ENCODE measurements at regions not wholly inside any gene's neighbourhood (a gene's known extent, or its start where the extent isn't known, plus 50 kb on each side); places are given as distances from the start of the nearest gene placed in this dataset.

GRCh38 chr14:76313852-76314251 lies 62.1 kb upstream of the ESRRB start:
- H3K4me2 ChIP-seq (ENCODE audit: low read length, poor library complexity, severe bottlenecking), result no peak overlapping the region
- no peaks in the 10 kb centered on the region for H3K4me1 ChIP-seq (ENCODE audit: control insufficient read depth, insufficient read depth, low read depth, low read length)
- H3K27ac ChIP-seq (ENCODE audit: low read length, poor library complexity, severe bottlenecking), result no peak overlapping the region
- H3K23ac ChIP-seq (ENCODE audit: low read length in 2 of 2), result no peak overlapping the region
- H3K4ac ChIP-seq (ENCODE audit: low read depth in 1 of 2, low read length in 2 of 2), result no peak overlapping the region
- no peak overlapping the region for H3K14ac ChIP-seq (ENCODE audit: low read length in 2 of 2)
- 16% methylated on average over 3 of the region's 3 CpGs for WGBS
- H3K27me3 ChIP-seq (ENCODE audit: control insufficient read depth in 1 of 2, insufficient read depth in 1 of 2, low read length in 2 of 2), result peaks cover 27 to 86% of the 10 kb centered on the region in 2 experiments
- no peak overlapping the region for H2BK12ac ChIP-seq (ENCODE audit: low read length in 2 of 2)
- no peak overlapping the region for H3K4me3 ChIP-seq (ENCODE audit: insufficient read depth in 1 of 2, low read depth in 1 of 2, low read length in 2 of 2)
- H4K91ac ChIP-seq (ENCODE audit: low read length), result no peak overlapping the region
- H2BK5ac ChIP-seq (ENCODE audit: low read depth, low read length, poor library complexity, severe bottlenecking), result no peak overlapping the region
- H3K18ac ChIP-seq (ENCODE audit: low read depth in 1 of 2, low read length in 2 of 2), result no peak overlapping the region
- H4K8ac ChIP-seq (ENCODE audit: low read length), result no peak overlapping the region
- DNase-seq, result no peak
- no peaks in the 10 kb centered on the region for H3K79me1 ChIP-seq (replicated peaks; ENCODE audit: low read length, poor library complexity, severe bottlenecking)
- no peaks in the 10 kb centered on the region for H3K36me3 ChIP-seq (ENCODE audit: control insufficient read depth in 1 of 2, insufficient read depth in 2 of 2, low read depth in 1 of 2, low read length in 2 of 2)
- H3K9ac ChIP-seq (ENCODE audit: low read length), result no peak overlapping the region
- H2BK15ac ChIP-seq (ENCODE audit: low read depth, poor library complexity, severe bottlenecking), result no peak overlapping the region
- H2BK120ac ChIP-seq (ENCODE audit: low read depth, low read length), result no peak overlapping the region
- no peak overlapping the region for H2AFZ ChIP-seq (ENCODE audit: low read depth, low read length)
- H2AK5ac ChIP-seq (ENCODE audit: low read length, severe bottlenecking), result no peak overlapping the region
- H3K9me3 ChIP-seq (ENCODE audit: control insufficient read depth, low read length), result no peaks in the 10 kb centered on the region

DNA sequence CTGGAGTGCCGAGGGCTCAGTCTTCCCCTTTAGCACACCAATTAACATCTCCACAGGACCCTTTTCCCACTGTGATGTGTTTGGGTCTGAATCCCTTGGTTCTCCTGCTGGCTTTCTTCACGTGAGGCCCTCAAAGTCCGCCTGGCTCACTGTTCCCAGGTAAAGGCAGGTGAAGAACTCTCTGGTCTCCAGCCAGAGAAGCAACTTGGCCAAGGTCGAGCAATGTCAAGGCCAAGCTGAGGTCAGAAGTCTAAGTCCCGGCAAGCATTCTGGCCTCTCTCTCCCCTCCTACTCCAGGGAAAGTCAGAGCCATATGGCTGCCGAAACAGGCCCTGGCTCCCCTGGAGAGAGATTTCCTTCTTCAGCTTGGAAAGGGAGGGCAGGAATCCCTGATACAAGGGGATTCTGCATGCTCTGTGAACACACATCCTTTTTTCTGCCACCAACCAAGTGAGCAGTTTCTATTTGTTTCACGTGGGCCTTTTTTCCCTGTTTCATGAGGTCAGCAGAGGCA lies 61.4 kb upstream of the ESRRB start:
- Histone ChIP-seq H3K14ac (ENCODE audit: low read length in 2 of 2) (no peak overlapping the region), H3K4ac (ENCODE audit: low read depth in 1 of 2, low read length in 2 of 2) (no peak overlapping the region), H2BK15ac (ENCODE audit: low read depth, poor library complexity, severe bottlenecking) (no peak overlapping the region), H3K23ac (ENCODE audit: low read length in 2 of 2) (no peak overlapping the region), H3K27me3 (ENCODE audit: control insufficient read depth in 1 of 2, insufficient read depth in 1 of 2, low read length in 2 of 2) (peaks cover 25 to 86% of the 10 kb centered on the region in 2 experiments), H3K79me1 (replicated peaks; ENCODE audit: low read length, poor library complexity, severe bottlenecking) (no peaks in the 10 kb centered on the region), H2BK120ac (ENCODE audit: low read depth, low read length) (no peak overlapping the region), H3K4me1 (ENCODE audit: control insufficient read depth, insufficient read depth, low read depth, low read length) (no peaks in the 10 kb centered on the region), H3K36me3 (ENCODE audit: control insufficient read depth in 1 of 2, insufficient read depth in 2 of 2, low read depth in 1 of 2, low read length in 2 of 2) (no peaks in the 10 kb centered on the region), H3K4me2 (ENCODE audit: low read length, poor library complexity, severe bottlenecking) (no peak overlapping the region), H4K91ac (ENCODE audit: low read length) (no peak overlapping the region), H3K4me3 (ENCODE audit: insufficient read depth in 1 of 2, low read depth in 1 of 2, low read length in 2 of 2) (no peak overlapping the region), H2AFZ (ENCODE audit: low read depth, low read length) (no peak overlapping the region), H3K27ac (ENCODE audit: low read length, poor library complexity, severe bottlenecking) (no peak overlapping the region), H4K8ac (ENCODE audit: low read length) (no peak overlapping the region), H2AK5ac (ENCODE audit: low read length, severe bottlenecking) (no peak overlapping the region), H3K9me3 (ENCODE audit: control insufficient read depth, low read length) (no peaks in the 10 kb centered on the region), H2BK5ac (ENCODE audit: low read depth, low read length, poor library complexity, severe bottlenecking) (no peak overlapping the region), H3K9ac (ENCODE audit: low read length) (no peak overlapping the region), H2BK12ac (ENCODE audit: low read length in 2 of 2) (no peak overlapping the region), H3K18ac (ENCODE audit: low read depth in 1 of 2, low read length in 2 of 2) (no peak overlapping the region)
- 34% methylated on average over 6 of the region's 7 CpGs for WGBS
- no peak for DNase-seq

GRCh38 chr14:76320486-76320885 lies 55.5 kb upstream of the ESRRB start:
- H4K8ac ChIP-seq (ENCODE audit: low read length), result no peak overlapping the region
- 85% methylated on average over 5 of the region's 5 CpGs for WGBS
- H3K79me1 ChIP-seq (replicated peaks; ENCODE audit: low read length, poor library complexity, severe bottlenecking), result no peaks in the 10 kb centered on the region
- no peak overlapping the region for H2BK120ac ChIP-seq (ENCODE audit: low read depth, low read length)
- no peak overlapping the region for H4K91ac ChIP-seq (ENCODE audit: low read length)
- H3K14ac ChIP-seq (ENCODE audit: low read length in 2 of 2), result no peak overlapping the region
- H3K9me3 ChIP-seq (ENCODE audit: control insufficient read depth, low read length), result no peaks in the 10 kb centered on the region
- no peak overlapping the region for H2BK5ac ChIP-seq (ENCODE audit: low read depth, low read length, poor library complexity, severe bottlenecking)
- H3K36me3 ChIP-seq (ENCODE audit: control insufficient read depth in 1 of 2, insufficient read depth in 2 of 2, low read depth in 1 of 2, low read length in 2 of 2), result no peaks in the 10 kb centered on the region
- no peak overlapping the region for H3K4me3 ChIP-seq (ENCODE audit: insufficient read depth in 1 of 2, low read depth in 1 of 2, low read length in 2 of 2)
- H2AFZ ChIP-seq (ENCODE audit: low read depth, low read length), result no peak overlapping the region
- no peak overlapping the region for H3K4ac ChIP-seq (ENCODE audit: low read depth in 1 of 2, low read length in 2 of 2)
- H3K23ac ChIP-seq (ENCODE audit: low read length in 2 of 2), result no peak overlapping the region
- no peak overlapping the region for H2BK12ac ChIP-seq (ENCODE audit: low read length in 2 of 2)
- H2AK5ac ChIP-seq (ENCODE audit: low read length, severe bottlenecking), result no peak overlapping the region
- H3K4me2 ChIP-seq (ENCODE audit: low read length, poor library complexity, severe bottlenecking), result no peak overlapping the region
- peaks cover 2 to 41% of the 10 kb centered on the region in 2 experiments for H3K27me3 ChIP-seq (ENCODE audit: control insufficient read depth in 1 of 2, insufficient read depth in 1 of 2, low read length in 2 of 2)
- no peak overlapping the region for H2BK15ac ChIP-seq (ENCODE audit: low read depth, poor library complexity, severe bottlenecking)
- H3K18ac ChIP-seq (ENCODE audit: low read depth in 1 of 2, low read length in 2 of 2), result no peak overlapping the region
- H3K27ac ChIP-seq (ENCODE audit: low read length, poor library complexity, severe bottlenecking), result no peak overlapping the region
- no peak for DNase-seq
- no peak overlapping the region for H3K9ac ChIP-seq (ENCODE audit: low read length)
- no peaks in the 10 kb centered on the region for H3K4me1 ChIP-seq (ENCODE audit: control insufficient read depth, insufficient read depth, low read depth, low read length)

DNA sequence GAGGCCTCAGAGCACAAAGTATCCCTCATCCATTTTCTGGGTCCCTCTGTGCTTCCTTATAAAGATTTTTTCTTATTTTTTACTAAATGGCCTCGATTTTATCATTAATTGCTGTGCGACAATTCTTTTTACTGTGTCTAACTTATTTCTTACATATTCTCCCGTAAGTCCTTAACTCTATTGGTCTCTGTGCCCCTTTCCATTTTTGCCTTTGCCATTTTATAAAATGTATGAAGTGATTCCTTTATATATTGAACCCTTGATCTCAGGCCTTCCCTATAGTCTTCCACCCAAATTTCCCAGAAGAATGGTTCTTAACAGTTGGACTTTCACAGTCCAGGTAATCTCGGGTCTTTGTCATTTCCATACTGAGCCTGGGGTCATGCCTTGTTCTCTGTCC lies 55.0 kb upstream of the ESRRB start:
- no peak overlapping the region for H4K8ac ChIP-seq (ENCODE audit: low read length)
- H2AFZ ChIP-seq (ENCODE audit: low read depth, low read length), result no peak overlapping the region
- no peak overlapping the region for H3K18ac ChIP-seq (ENCODE audit: low read depth in 1 of 2, low read length in 2 of 2)
- no peak overlapping the region for H3K4me2 ChIP-seq (ENCODE audit: low read length, poor library complexity, severe bottlenecking)
- no peaks in the 10 kb centered on the region for H3K79me1 ChIP-seq (replicated peaks; ENCODE audit: low read length, poor library complexity, severe bottlenecking)
- H2BK5ac ChIP-seq (ENCODE audit: low read depth, low read length, poor library complexity, severe bottlenecking), result no peak overlapping the region
- peaks cover 7 to 37% of the 10 kb centered on the region in 2 experiments for H3K27me3 ChIP-seq (ENCODE audit: control insufficient read depth in 1 of 2, insufficient read depth in 1 of 2, low read length in 2 of 2)
- H2BK120ac ChIP-seq (ENCODE audit: low read depth, low read length), result no peak overlapping the region
- DNase-seq, result no peak
- H2AK5ac ChIP-seq (ENCODE audit: low read length, severe bottlenecking), result no peak overlapping the region
- H3K27ac ChIP-seq (ENCODE audit: low read length, poor library complexity, severe bottlenecking), result no peak overlapping the region
- H3K36me3 ChIP-seq (ENCODE audit: control insufficient read depth in 1 of 2, insufficient read depth in 2 of 2, low read depth in 1 of 2, low read length in 2 of 2), result no peaks in the 10 kb centered on the region
- no peak overlapping the region for H3K4ac ChIP-seq (ENCODE audit: low read depth in 1 of 2, low read length in 2 of 2)
- no peak overlapping the region for H3K23ac ChIP-seq (ENCODE audit: low read length in 2 of 2)
- H3K9me3 ChIP-seq (ENCODE audit: control insufficient read depth, low read length), result no peaks in the 10 kb centered on the region
- H2BK15ac ChIP-seq (ENCODE audit: low read depth, poor library complexity, severe bottlenecking), result no peak overlapping the region
- no peak overlapping the region for H4K91ac ChIP-seq (ENCODE audit: low read length)
- H3K9ac ChIP-seq (ENCODE audit: low read length), result no peak overlapping the region
- H3K4me3 ChIP-seq (ENCODE audit: insufficient read depth in 1 of 2, low read depth in 1 of 2, low read length in 2 of 2), result no peak overlapping the region
- no peak overlapping the region for H2BK12ac ChIP-seq (ENCODE audit: low read length in 2 of 2)
- WGBS, result 94% methylated on average over 4 of the region's 4 CpGs
- no peak overlapping the region for H3K14ac ChIP-seq (ENCODE audit: low read length in 2 of 2)
- no peaks in the 10 kb centered on the region for H3K4me1 ChIP-seq (ENCODE audit: control insufficient read depth, insufficient read depth, low read depth, low read length)

Measured in mesenchymal stem cell (in vitro differentiated cells and primary cell).